NCI-H1436 treated with DMSO at 0.1 percent for 48 hours (cell line): ENCODE measurements at regions not wholly inside any gene's neighbourhood (a gene's known extent, or its start where the extent isn't known, plus 50 kb on each side); places are given as distances from the start of the nearest gene placed in this dataset.
"Not testable (repeated sequence)": the region's sequence is repeated elsewhere in the genome, so short reads cannot be mapped to it uniquely, and the experiment has no call there.

Experiments
- DNase-seq: peaks from one replicate; lab custom pipeline; 2025; lab: John Stamatoyannopoulos, UW

- not testable (repeated sequence) for DNase-seq
Observed at GRCh38 chr14:34381304-34381703, 80.7 kb downstream of the SPTSSA start.

- DNase-seq = no peak
Observed at GRCh38 chr14:34380471-34380845, 81.6 kb downstream of the SPTSSA start.

GRCh38 chr14:34379816-34380470 lies 82.1 kb downstream of the SPTSSA start:
- DNase-seq = no peak

GRCh38 chr14:34376649-34377267 lies 85.3 kb downstream of the SPTSSA start:
- no peak for DNase-seq

GRCh38 chr14:34374998-34375740 lies 86.9 kb downstream of the SPTSSA start:
- DNase-seq = no peak

- no peak for DNase-seq
Observed at GRCh38 chr14:34373191-34373590, 88.8 kb downstream of the SPTSSA start.

GRCh38 chr14:34372786-34373185 lies 89.3 kb downstream of the SPTSSA start:
- DNase-seq = no peak

GRCh38 chr14:34369648-34370030 lies 92.4 kb downstream of the SPTSSA start:
- no peak for DNase-seq

GRCh38 chr14:34368971-34369647 lies 92.9 kb downstream of the SPTSSA start:
- DNase-seq = no peak

- DNase-seq = no peak
Observed at GRCh38 chr14:34368115-34368970, 93.7 kb downstream of the SPTSSA start.

GRCh38 chr14:34365309-34365915 lies 96.6 kb downstream of the SPTSSA start:
- no peak for DNase-seq

GRCh38 chr14:34364201-34364600 lies 97.8 kb downstream of the SPTSSA start:
- DNase-seq = no peak

- DNase-seq = no peak
Observed at GRCh38 chr14:34363733-34364134, 98.3 kb downstream of the SPTSSA start.

- no peak for DNase-seq
Observed at GRCh38 chr14:34362641-34363251, 99.3 kb downstream of the SPTSSA start.

GRCh38 chr14:34361504-34362011 lies 100.5 kb downstream of the SPTSSA start:
- no peak for DNase-seq

GRCh38 chr14:34359420-34360117 lies 102.5 kb downstream of the SPTSSA start:
- no peak for DNase-seq

GRCh38 chr14:34356264-34356654 lies 105.8 kb downstream of the SPTSSA start:
- no peak for DNase-seq

GRCh38 chr14:34355584-34356263 lies 106.3 kb downstream of the SPTSSA start:
- no peak for DNase-seq

GRCh38 chr14:34354556-34354955 lies 107.5 kb downstream of the SPTSSA start:
- DNase-seq = no peak
